ENCODE measurements at regions not wholly inside any gene's neighbourhood (a gene's known extent, or its start where the extent isn't known, plus 50 kb on each side); places are given as distances from the start of the nearest gene placed in this dataset.

DNA sequence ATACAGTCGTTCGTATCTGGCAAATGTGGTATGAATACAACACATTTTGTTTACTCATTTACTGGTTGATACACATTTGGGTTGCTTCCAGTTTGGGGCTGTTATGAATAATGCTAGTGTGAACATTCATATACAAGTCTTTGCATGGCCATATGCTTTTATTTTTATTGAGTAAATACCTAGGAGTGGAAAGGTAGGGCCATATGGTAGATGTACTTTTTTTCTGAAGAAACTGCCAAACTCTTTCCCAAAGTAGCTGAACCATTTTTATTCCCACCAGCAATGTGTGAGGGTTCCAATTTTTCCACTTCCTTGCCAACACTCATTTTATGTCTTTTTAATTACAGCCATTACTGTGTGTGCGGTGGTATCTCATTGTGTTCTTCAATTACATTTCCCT is 496.2 kb upstream of the NRXN1 start:
- Histone ChIP-seq H3K4me1 (no peaks in the 10 kb centered on the region), H3K36me3 (no peaks in the 10 kb centered on the region), H3K27me3 (no peaks in the 10 kb centered on the region), H3K27ac (no peak overlapping the region), H3K4me3 (no peak overlapping the region), H3K9me3 (no peaks in the 10 kb centered on the region)
- no peak for DNase-seq (ENCODE audit: low spot score in 2 of 2)
- TF ChIP-seq POLR2AphosphoS5 (IDR thresholded peaks at IDR 0.05), result no peak
- no peak for TF ChIP-seq EP300 (IDR thresholded peaks at IDR 0.05)
- TF ChIP-seq POLR2A (IDR thresholded peaks at IDR 0.05), result no peak
- TF ChIP-seq, protein P1, sequence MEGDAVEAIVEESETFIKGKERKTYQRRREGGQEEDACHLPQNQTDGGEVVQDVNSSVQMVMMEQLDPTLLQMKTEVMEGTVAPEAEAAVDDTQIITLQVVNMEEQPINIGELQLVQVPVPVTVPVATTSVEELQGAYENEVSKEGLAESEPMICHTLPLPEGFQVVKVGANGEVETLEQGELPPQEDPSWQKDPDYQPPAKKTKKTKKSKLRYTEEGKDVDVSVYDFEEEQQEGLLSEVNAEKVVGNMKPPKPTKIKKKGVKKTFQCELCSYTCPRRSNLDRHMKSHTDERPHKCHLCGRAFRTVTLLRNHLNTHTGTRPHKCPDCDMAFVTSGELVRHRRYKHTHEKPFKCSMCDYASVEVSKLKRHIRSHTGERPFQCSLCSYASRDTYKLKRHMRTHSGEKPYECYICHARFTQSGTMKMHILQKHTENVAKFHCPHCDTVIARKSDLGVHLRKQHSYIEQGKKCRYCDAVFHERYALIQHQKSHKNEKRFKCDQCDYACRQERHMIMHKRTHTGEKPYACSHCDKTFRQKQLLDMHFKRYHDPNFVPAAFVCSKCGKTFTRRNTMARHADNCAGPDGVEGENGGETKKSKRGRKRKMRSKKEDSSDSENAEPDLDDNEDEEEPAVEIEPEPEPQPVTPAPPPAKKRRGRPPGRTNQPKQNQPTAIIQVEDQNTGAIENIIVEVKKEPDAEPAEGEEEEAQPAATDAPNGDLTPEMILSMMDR (IDR thresholded peaks at IDR 0.05), result no peak
- WGBS, result 80% methylated on average over 3 of the region's 3 CpGs

DNA sequence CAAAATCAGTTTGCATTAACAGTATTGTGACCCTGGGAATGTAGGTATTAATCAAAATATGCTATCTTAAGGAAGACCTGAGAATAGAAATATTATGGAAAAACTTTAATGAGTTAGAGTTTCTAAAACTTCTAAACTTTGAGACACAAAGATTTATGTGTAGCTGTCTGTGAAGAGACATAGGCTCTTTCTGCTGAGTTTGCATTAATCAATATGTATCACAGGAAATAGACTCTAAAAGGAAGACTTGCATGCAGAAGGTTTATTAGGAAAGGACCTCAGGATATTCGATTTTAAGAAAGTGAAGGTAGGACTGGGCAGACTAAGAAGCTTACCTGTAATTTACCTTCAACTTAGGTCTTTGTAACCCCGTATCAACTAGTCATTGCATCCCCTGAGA is 494.8 kb upstream of the NRXN1 start:
- Histone ChIP-seq H3K36me3 (no peaks in the 10 kb centered on the region), H3K27ac (no peak overlapping the region), H3K4me3 (no peak overlapping the region), H3K9me3 (no peaks in the 10 kb centered on the region), H3K4me1 (no peaks in the 10 kb centered on the region), H3K27me3 (no peaks in the 10 kb centered on the region)
- 71% methylated on average over 2 of the region's 2 CpGs for WGBS
- DNase-seq (ENCODE audit: low spot score in 2 of 2), result no peak
- TF ChIP-seq POLR2A (IDR thresholded peaks at IDR 0.05), result no peak
- TF ChIP-seq POLR2AphosphoS5 (IDR thresholded peaks at IDR 0.05), result no peak
- TF ChIP-seq, protein P1 (IDR thresholded peaks at IDR 0.05), result no peak
- no peak for TF ChIP-seq EP300 (IDR thresholded peaks at IDR 0.05)

DNA sequence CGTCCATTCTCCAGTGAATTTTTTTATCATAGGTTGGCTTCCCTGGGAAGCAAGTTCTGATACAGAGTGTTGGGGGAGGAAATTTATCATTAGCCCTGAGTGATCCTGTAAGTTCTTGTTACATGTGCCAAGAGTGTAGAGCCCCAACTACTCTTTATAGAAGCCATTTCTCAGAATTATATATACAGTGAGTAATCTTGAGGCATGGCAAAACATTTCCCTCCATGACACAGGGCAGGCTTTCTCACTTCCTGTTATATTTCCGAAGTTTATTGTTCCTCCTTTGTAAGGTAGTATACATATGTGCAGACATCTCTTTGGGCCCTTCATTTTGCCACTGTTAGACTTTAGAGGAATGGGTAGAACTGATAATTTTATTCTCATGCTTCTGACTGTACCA is 484.7 kb upstream of the NRXN1 start:
- TF ChIP-seq EP300 (IDR thresholded peaks at IDR 0.05) (no peak), POLR2A (IDR thresholded peaks at IDR 0.05) (no peak), POLR2AphosphoS5 (IDR thresholded peaks at IDR 0.05) (no peak)
- TF ChIP-seq, protein P1 (IDR thresholded peaks at IDR 0.05), result no peak
- DNase-seq (ENCODE audit: low spot score in 2 of 2), result no peak
- H3K9me3 ChIP-seq, result no peaks in the 10 kb centered on the region
- H3K27me3 ChIP-seq, result no peaks in the 10 kb centered on the region
- H3K36me3 ChIP-seq, result no peaks in the 10 kb centered on the region
- H3K4me3 ChIP-seq, result no peak overlapping the region
- WGBS, result 84% methylated on average over 2 of the region's 2 CpGs
- H3K4me1 ChIP-seq, result no peaks in the 10 kb centered on the region
- no peak overlapping the region for H3K27ac ChIP-seq

DNA sequence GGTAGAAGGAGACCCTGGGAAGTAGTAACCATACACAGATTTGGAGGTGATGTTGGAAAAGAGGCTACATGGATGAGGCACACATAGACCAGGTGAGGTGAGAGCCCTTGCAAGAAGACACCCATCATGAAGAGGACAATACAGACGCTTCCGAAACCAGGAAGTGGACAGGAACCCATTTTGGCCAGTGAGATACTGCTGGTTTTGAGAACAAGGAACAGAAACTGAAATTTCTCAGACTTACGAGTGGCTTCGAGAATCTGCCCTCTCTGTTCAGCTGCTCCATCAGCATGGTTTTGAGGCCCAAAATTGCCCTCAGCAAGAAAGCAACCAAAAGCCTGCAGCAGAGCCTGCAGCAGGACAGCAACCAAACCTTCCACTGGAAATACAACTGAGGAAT is 479.1 kb upstream of the NRXN1 start:
- no peaks in the 10 kb centered on the region for H3K27me3 ChIP-seq
- H3K36me3 ChIP-seq, result no peaks in the 10 kb centered on the region
- H3K4me3 ChIP-seq, result no peak overlapping the region
- TF ChIP-seq POLR2AphosphoS5 (IDR thresholded peaks at IDR 0.05) (no peak), EP300 (IDR thresholded peaks at IDR 0.05) (no peak), POLR2A (IDR thresholded peaks at IDR 0.05) (no peak)
- TF ChIP-seq, protein P1 (IDR thresholded peaks at IDR 0.05), result no peak
- no peak for DNase-seq (ENCODE audit: low spot score in 2 of 2)
- WGBS, result 79% methylated on average over 4 of the region's 4 CpGs
- H3K4me1 ChIP-seq, result no peaks in the 10 kb centered on the region
- peaks cover 3% of the 10 kb centered on the region for H3K9me3 ChIP-seq
- no peak overlapping the region for H3K27ac ChIP-seq

DNA sequence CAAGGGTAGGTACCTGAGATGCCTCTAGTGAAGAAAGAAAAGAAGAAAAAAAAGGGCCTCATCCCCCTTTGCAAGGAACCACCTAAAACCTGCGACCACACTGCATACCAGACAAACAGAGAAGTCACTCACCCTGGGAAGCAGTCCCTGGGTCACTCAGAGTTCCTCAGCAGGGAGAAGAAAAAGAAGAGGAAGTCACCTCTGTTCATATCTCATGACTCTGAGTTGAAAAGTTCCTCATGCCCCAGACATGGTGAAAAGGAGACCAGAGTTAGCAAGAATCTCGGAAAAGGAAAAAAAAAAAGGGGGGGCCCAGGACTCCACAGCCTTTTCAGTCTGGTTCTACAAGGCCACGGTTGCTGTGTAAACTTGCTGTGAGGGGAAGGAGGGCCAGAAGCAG is 478.4 kb upstream of the NRXN1 start:
- 59% methylated on average over 3 of the region's 3 CpGs for WGBS

More for the DNA sequence above, 478.4 kb upstream of the NRXN1 start:
- Histone ChIP-seq H3K4me1 (no peaks in the 10 kb centered on the region), H3K4me3 (no peak overlapping the region), H3K36me3 (no peaks in the 10 kb centered on the region), H3K27me3 (no peaks in the 10 kb centered on the region), H3K27ac (no peak overlapping the region), H3K9me3 (peaks cover 6% of the 10 kb centered on the region)
- TF ChIP-seq, protein P1 (IDR thresholded peaks at IDR 0.05), result no peak
- no peak for TF ChIP-seq EP300 (IDR thresholded peaks at IDR 0.05)
- TF ChIP-seq POLR2AphosphoS5 (IDR thresholded peaks at IDR 0.05), result no peak
- TF ChIP-seq POLR2A (IDR thresholded peaks at IDR 0.05), result no peak
- DNase-seq (ENCODE audit: low spot score in 2 of 2), result no peak

Measured in suprapubic skin (tissue), 4 donors.